Fibroblast of peridontal ligament (primary cell): ENCODE measurements at regions not wholly inside any gene's neighbourhood (a gene's known extent, or its start where the extent isn't known, plus 50 kb on each side); places are given as distances from the start of the nearest gene placed in this dataset.

Experiments used
- DNase-seq: peaks from one replicate; pipeline ENCODE4 v3.0.0-alpha.2; 2010; ENCODE audit errors: extremely low read depth

GRCh38 chr1:88351960-88352359 lies 332.1 kb upstream of the PKN2 start:
- no peak for DNase-seq

- no peak for DNase-seq
These were observed 329.8 kb upstream of the PKN2 start for GRCh38 chr1:88354256-88354655.

GRCh38 chr1:88357729-88358128 lies 326.3 kb upstream of the PKN2 start:
- no peak for DNase-seq

GRCh38 chr1:88371436-88372023 lies 312.5 kb upstream of the PKN2 start:
- no peak for DNase-seq

GRCh38 chr1:88375977-88376376 lies 308.1 kb upstream of the PKN2 start:
- no peak for DNase-seq

GRCh38 chr1:88376421-88376820 lies 307.7 kb upstream of the PKN2 start:
- no peak for DNase-seq

- DNase-seq: no peak
These were observed 305.5 kb upstream of the PKN2 start for GRCh38 chr1:88378560-88378959.

GRCh38 chr1:88394958-88395357 lies 289.1 kb upstream of the PKN2 start:
- no peak for DNase-seq

GRCh38 chr1:88398338-88398737 lies 285.7 kb upstream of the PKN2 start:
- DNase-seq: no peak

- no peak for DNase-seq
These were observed 284.4 kb upstream of the PKN2 start for GRCh38 chr1:88399690-88400089.

- DNase-seq: no peak
These were observed 282.8 kb upstream of the PKN2 start for GRCh38 chr1:88401313-88401712.

- no peak for DNase-seq
These were observed 279.5 kb upstream of the PKN2 start for GRCh38 chr1:88404582-88404981.

- no peak for DNase-seq
These were observed 276.8 kb upstream of the PKN2 start for GRCh38 chr1:88407248-88407647.

- DNase-seq: no peak
These were observed 262.1 kb upstream of the PKN2 start for GRCh38 chr1:88421997-88422396.

GRCh38 chr1:88433556-88433955 lies 250.5 kb upstream of the PKN2 start:
- no peak for DNase-seq

- no peak for DNase-seq
These were observed 249.2 kb upstream of the PKN2 start for GRCh38 chr1:88434836-88435235.

GRCh38 chr1:88441022-88441421 lies 243.1 kb upstream of the PKN2 start:
- DNase-seq: no peak

- DNase-seq: no peak
These were observed 232.2 kb upstream of the PKN2 start for GRCh38 chr1:88451856-88452255.

GRCh38 chr1:88453295-88453694 lies 230.8 kb upstream of the PKN2 start:
- no peak for DNase-seq

- DNase-seq: no peak
These were observed 229.3 kb upstream of the PKN2 start for GRCh38 chr1:88454781-88455180.

GRCh38 chr1:88455621-88456256 lies 228.3 kb upstream of the PKN2 start:
- no peak for DNase-seq

GRCh38 chr1:88457197-88457596 lies 226.9 kb upstream of the PKN2 start:
- no peak for DNase-seq

GRCh38 chr1:88461007-88461406 lies 223.1 kb upstream of the PKN2 start:
- no peak for DNase-seq

GRCh38 chr1:88462096-88462487 lies 222.0 kb upstream of the PKN2 start:
- no peak for DNase-seq
